Astrocyte of the hippocampus (primary cell): ENCODE measurements at regions not wholly inside any gene's neighbourhood (a gene's known extent, or its start where the extent isn't known, plus 50 kb on each side); places are given as distances from the start of the nearest gene placed in this dataset.
"Not testable (repeated sequence)": the region's sequence is repeated elsewhere in the genome, so short reads cannot be mapped to it uniquely, and the experiment has no call there.

Experiments
- DNase-seq: peaks from one replicate; pipeline ENCODE4 v3.0.0; 2011; ENCODE audit warnings: low read depth, low spot score

DNA sequence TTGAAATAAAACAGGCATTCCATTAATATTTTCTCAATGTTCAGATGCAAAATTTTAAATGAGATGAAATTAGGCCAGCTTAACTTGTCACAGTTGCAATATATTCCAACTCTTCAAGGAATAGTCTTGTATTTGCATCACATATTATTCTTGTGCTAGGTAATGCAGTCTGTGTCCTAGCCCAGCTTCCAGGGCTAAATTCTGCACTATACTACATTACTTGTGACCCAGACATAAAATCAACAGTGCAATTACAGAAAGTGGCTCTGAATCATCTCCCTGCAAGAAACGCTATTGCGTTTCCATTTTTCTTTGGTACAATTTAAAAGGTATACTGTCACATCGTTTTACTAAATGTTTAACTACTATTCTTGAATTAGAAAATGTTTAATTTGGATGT lies 399.2 kb downstream of the TENT5A start:
- DNase-seq, result no peak

DNA sequence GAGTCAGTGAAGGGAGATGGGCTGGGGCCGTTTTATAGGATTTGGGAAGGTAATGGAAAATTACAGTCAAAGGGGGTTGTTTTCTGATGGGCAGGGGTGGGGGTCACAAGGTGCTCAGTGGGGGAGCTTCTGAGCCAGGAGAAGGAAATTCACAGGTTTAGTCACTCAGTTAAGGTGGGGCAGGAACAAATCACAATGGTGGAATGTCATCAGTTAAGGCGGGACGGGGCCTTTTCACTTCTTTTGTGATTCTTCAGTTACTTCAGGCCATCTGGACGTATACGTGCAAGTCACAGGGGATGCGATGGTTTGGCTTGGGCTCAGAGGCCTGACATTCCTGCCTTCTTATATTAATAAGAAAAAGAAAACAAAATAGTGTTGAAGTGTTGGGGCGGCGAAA lies 408.5 kb downstream of the TENT5A start:
- DNase-seq, result not testable (repeated sequence)

DNA sequence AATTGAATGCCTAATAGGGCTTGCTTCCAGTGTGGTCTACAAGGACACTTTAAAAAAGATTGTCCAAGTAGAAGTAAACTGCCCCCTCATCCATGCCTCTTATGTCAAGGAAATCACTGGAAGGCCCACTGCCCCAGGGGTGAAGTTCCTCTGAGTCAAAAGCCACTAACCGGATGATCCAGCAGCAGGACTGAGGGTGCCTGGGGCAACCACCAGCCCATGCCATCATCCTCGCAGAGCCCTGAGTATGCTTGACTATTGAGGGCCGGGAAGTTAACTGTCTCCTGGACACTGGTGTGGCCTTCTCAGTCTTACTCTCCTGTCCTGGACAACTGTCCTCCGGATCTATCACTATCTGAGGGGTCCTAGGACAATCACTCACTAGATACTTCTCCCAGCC lies 411.5 kb downstream of the TENT5A start:
- no peak for DNase-seq

DNA sequence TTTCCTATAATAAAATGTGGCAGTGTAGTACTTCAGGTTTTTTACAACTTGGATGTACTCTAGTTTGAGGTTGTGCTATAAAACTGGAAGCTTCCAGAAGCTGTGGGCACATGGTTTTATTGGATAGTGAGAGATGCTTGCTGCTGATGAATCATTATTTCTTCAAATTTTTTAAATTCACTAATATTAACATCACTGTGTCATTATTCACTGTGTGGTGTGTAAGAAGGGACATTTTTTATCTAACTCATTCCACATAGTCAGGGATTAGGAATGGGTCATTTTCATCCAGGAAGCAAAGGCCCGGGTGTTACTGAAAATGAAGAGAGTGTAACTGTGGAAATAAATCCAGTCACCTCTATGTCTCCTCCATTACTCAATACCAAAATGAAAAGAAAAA lies 421.0 kb downstream of the TENT5A start:
- DNase-seq, result peak; percentile 7

DNA sequence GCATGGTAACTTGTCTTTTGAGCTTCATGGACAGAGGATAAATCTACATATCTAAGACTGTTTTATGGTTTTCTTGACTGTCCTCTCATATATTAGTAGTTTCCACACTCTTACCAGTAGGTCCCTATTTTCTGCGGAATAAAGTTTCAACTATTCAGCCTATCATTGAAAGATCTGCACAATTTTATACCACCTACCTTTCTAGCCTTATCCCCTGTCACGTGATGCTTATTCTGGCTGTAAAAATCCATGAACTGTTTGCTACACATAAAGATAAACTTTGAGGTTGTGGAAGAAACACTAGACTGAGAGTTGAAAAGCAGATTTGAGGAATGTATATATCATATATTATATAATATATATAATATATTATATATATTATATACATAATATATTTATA lies 423.8 kb downstream of the TENT5A start:
- DNase-seq, result no peak

DNA sequence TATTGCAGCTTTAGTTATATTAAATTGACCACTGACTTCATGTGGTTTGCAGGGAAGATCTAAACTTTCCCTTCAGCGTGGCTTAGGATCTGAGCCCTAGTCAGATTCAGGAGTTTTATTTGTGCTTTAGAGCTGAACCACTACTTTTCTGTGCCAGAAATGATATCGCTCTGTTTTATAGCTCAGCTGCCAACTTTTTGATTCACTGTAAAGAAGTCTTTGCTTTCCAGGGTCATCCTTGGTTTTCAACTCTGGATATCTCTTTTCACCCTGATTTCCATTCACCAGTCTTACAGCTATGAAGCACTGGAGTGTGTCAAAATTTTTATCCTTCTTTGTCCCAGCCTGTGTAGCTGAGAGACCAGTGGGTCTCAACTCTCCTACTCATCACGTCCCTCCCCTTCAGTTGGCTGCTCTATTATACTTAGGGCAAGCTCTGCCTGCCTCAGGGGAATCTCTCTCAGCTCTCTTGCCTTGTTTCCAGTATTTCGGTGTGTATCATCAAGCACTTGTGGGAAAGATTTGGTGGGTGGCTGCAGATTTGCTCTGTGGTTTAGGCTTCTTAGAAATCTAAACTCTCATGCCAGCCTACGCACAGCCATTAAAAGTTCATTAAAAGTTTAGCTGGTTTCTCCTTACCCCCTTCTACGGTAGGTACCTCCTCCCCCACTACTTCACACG lies 425.5 kb downstream of the TENT5A start:
- peak; percentile 4 for DNase-seq

DNA sequence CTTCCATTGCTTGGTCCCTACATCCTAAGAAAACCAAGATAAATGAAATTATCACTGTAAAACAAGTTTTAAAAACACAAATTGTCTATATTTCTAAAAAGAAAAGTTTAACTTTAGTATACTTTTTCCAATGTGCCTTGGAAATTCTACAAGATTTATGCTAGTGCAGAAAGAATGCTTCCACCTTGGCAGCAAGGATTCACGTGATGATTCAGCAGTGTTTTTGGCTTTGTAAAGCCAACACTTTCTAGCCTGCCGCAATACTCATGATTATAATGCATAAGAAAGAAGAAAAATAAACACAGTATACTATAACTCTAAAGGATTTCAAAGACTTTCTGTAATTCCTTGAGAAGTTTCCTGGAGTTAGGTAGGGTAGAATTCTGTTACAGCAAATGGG lies 442.7 kb downstream of the TENT5A start:
- peak; percentile 9 for DNase-seq

DNA sequence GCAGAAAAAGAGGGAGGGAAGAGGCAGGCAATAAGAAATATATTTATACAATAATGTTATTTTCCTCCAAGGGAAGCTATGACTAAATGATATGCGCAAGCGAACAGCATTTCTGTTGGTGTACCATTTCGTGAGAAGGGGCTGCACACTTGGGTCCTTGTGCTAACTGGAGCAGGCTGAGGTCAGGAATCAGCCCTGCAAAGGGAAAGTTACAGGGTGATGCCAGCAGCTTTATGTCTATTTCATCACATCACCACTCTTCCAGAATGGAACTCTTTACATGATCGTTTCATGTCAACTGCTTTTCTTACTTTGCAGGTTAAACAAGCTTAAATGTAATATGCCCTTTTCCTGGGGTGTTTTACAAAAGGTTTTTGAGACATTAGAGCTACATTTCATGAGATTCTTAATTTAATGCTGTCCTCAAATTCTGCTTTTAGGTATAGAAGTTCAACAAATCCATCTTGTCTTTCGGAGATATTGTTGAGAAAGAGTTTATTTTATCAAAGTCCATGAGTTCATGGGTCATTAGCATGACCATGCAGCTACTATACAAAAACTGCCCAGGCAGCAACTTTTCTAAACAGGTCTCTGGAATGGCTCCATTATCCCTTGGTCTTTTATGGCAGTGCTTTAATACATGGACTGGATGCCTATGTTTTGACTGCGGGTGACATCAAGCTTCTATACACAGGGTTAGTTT lies 443.8 kb downstream of the TENT5A start:
- DNase-seq, result no peak

DNA sequence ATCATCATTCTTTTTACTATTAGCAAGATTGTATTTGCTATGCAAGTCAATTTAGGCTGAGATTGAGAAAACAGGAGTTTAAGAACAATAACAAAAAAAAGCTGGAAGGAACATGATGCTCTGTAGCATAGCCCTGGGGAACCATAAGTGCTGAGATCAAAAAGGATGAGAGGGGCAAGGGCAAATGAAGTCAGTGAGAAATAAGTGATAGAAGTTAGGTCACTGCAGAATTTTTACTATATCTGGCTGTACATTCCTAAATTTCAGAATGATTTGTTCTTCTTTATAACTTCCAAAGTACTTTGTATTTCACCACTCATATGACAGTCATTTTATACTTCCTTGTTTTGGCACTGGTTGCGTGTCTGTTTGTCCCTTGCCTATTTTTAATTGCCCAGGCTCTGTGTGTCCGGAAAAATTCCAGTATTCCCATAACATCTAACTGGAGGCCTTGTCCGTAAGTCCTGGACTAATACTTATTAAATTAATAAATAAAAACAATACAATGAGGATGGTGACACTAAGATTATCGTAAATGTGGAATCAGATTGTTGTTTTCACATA lies 444.7 kb downstream of the TENT5A start:
- DNase-seq, result no peak

DNA sequence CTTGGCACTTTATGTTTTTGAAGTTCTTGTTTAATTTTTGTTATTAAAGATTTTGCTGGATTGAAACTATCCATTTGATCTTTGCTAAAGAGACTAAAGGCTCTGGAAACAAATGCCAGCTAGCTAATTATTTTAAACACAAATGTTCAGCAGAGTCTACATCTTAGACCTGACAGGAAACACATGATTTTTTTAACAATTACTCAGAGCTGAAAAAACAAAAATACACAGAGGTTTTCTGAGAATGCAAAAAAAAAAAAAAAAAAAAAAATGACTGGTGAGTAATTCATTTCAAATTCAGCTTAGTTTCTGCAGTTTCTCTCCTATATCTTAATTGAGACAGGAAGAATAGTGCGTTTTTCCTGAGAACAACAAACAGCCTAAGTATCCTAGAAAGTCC lies 448.0 kb downstream of the TENT5A start:
- DNase-seq, result no peak

DNA sequence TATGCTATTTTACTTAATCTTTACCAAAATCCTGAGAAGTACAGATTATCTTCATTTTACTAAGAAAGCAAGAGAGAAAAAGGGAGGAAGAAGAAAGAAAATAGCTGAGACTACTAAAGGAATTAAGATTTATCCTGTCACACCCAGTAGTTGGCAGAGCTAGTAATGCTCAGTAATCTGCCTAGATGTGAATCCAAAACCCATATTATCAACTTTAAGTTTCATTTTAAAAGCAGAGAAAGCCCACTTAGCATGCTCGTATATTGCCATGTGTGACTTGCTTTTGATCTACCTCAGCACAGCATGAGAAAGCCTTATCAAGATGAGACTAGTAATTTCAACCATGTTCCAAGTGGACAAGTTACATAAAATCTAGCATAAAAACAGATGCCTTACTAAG lies 451.5 kb downstream of the TENT5A start:
- DNase-seq, result no peak

DNA sequence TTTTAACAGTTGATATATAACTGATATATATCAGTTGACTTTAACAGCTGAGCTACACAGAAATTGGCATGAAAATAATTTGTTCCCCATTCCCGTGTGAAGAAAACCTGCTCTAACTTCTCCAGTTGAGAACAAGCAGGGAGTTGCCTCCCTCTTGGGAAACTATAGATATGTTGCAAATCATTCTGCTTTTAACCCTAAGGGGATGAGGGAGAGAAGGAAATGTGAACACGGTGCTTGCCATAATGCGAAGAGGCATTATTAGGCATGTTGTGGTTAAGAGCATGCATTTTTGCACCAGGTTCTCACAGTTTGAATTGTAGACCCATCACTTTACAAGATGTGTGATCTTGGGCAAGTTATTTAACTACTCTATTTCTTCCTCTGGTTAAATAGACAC lies 453.7 kb downstream of the TENT5A start:
- no peak for DNase-seq

DNA sequence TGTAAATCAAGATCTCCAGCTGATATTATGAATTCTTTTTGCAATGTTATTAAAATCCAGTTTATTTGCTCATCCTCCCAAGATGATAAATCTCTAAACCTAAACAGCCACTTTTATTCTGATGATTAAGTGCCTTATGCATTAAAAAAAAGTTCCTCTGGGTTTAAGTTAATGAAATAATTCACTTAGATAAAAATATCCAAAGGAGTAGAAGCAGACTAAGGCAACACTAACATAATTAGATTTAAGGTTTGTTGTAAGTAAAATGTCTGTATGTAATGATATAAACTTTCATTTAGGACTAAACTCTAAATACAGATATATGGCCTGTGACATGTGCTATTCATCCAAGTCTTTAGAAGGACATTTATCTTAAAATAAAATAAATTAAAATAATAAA lies 457.2 kb downstream of the TENT5A start:
- no peak for DNase-seq

DNA sequence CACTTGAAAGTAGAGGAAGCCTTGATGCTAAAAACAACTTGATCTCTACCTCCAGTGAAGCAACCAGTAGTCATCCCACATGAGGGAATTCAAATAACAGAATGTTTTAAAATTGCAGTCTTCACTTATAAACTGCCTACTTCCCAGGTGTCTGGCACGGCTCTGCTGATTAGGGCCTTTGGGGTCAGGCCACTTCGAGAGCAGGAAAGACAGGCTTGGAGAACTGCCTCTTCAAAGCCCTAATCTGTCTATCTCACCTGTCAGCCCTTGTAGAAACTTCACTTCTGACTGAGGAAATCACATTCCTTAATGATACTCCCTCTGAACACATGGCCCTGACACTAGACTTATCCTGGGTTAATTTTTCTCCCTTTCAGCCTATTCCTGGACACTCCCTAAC lies 458.6 kb downstream of the TENT5A start:
- DNase-seq, result no peak

DNA sequence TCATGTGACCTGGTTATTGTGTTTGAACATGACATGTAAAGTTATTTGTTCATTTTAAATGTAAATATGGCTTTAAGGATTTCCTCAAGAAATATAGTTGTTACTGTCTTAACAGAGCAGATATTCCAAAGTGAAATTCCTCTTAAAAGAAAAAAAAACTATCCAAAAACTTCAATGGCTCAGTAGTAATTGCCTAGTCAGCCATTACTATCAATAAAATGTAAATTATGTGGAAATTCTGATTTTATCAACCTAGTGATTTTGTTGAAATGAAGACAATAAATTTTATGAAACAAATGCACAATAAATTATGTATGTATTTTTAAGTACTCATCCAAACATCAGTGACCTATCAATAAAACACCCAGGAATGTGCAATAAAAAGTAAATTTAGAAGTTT lies 463.3 kb downstream of the TENT5A start:
- no peak for DNase-seq

DNA sequence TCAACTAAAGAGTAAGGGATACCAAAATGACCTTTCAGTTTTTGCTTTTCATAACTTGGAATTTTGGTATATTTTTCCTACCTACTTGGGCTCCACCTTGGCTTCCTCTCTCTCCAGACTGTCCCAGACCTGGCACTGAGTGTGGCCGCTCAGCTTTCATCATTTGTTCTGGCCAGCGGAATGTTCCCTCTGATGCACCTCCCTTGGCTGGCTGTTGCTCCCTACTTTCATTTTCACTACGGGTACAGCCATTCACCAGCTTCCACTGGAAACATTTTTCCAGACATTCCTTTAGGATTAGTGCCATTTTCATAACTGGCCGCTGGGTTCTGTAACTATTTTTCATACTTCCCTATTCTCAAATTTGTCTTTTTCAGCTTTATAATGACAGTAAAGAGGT lies 487.4 kb downstream of the TENT5A start:
- peak; percentile 16 for DNase-seq

DNA sequence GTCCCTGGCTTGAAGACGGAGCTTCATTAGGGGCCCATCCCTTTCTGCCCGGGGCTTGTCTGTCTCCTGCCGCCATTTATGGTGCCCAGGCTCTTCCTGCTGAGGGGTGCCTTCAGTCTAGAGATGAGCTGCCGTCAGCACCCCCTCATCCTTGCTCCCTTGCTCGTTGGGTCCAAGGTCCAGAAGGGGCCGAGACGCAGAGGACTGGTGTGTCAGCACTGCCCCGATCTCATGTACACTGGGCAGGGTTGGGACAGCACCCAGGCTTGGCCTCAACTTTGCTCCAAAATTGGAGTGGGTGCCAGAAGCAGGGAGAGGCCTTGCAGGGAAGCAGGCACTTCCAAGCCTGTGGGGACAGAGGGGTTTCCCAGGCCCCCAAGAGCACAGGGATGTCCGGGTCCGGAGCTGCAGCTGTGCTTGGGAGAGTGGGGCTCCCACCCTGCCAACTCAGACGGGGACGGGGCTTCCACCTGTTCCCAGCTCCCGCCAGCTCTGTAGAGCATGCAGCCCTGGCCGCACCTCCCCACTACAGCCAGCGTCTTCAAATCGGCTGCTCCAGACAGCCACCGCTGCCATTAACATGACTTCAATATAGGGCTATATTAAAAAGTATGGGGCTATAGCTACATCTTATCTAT lies 488.8 kb downstream of the TENT5A start:
- DNase-seq, result no peak

DNA sequence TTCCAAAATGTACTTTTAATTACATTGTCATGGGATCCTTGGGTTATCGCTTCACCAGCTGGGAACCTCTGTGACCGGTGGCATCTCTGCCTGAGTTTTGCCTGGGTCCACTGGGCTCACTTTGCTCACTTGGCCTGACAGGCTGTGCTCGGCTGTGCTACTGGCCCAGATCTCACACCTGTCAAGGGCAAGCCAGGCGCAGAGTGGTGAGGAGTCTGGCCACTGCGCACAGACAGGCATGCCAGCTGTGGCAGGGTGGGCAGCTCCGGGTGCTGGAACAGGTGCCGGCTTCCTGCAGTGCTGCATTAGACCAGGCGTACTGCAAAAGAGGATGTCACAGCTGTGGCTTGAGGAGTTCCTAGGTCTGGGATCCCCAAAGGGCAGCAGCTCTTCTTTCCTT lies 489.8 kb downstream of the TENT5A start:
- no peak for DNase-seq

DNA sequence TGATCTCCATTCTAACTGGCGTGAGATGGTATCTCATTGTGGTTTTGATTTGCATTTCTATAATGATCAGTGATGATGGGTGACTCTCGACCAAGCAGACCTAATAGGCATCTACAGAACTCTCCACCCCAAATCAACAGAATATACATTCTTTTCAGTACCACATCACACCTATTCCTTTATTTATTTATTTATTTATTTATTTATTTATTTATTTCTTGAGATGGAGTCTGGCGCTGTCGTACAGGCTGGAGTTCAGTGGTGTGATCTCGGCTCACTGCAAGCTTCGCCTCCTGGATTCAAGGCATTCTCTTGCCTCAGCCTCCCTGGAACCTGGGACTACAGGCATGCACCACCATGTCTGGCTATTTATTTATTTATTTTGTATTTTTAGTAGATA lies 496.3 kb downstream of the TENT5A start:
- DNase-seq, result not testable (repeated sequence)

DNA sequence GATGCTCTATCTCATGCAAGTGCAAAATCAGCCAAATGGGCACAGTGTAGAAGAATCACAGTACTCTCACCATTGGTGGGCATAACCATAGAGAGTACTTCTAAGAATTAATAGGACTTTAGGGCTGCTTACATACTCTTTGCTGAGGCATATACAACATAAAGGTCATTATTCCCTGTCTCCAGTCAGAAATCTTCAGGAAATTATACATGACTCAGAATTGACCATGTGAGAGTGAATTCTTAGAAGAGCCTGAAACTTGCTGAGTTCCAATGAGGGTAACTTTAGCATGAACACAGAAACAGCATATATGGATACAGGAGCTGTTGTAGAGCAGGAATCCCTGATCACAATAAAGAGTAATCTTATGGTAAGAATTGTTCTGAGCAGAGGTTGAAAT lies 498.7 kb downstream of the TENT5A start:
- no peak for DNase-seq

DNA sequence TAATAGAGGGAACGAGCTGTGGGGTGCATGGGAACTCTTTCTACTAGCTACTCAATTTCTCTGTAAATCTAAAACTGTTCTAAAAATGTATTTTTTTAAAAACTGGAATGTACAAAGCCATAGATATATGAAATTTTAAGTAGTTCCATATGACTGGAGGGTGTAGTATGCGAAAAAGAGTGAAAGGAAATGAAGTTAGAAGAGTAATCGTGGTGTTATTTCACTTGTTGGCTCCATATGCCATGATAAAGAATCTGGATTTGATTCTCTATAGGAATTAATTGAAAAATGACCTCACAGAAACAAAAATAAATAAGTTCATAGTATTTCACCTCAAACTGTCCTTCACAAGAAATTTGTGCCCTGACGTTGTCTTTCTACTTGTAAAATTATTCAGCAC lies 500.2 kb downstream of the TENT5A start:
- no peak for DNase-seq

DNA sequence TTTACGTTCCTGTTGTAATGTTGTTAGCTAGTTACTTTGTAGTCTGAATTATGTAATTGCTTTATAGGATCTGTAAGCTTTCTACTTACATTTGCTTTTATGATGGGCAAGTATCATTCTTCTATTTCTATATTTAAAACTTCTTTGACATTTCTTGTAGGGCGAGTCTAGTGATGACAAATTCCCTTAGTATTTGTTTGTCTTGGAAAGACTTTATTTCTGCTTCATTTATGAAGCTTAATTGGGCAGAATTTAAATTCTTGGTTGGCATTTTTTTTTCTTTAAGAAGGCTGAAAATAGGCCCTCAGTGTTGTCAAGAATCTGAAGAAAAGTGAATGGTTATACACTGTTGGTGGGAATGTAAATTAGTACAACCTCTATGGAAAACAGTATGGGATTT lies 506.3 kb downstream of the TENT5A start:
- DNase-seq, result no peak

DNA sequence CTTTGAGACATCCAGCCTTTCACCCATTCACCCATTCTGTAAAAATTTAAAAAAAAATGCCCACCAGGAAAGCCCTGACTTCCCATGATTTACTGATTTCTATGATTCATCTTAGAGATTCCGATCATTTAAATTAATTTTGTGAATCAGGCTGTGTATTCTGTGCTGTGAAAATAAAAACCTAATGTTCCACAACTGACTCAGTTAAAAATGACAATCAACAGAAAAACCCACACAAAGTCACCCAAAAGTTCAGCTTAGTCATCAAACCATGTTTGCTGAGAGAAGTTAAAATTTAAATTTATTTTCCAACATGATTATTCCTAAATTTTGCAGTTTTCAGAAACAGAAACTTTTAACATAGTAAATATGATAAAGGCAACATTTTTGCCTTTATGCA lies 509.9 kb downstream of the TENT5A start:
- no peak for DNase-seq
